Effector memory CD8-positive, alpha-beta T cell (primary cell): ENCODE measurements at regions not wholly inside any gene's neighbourhood (a gene's known extent, or its start where the extent isn't known, plus 50 kb on each side); places are given as distances from the start of the nearest gene placed in this dataset.

ENCODE experiments used
- ATAC-seq: fragments of 150-1000 bp; cut with Tn5 transposase; replicated peaks from 2 replicates; pipeline ENCODE4 v1.10.0; 2021; ENCODE audit warnings: mild to moderate bottlenecking, moderate library complexity
- DNase-seq, 3 experiments: peaks; one replicate each; pipeline ENCODE4 v3.0.0; 2021
- H3K27ac Mint-ChIP-seq, 2 donors: one replicate each; pipeline ENCODE4 v1.8.0; 2022; ENCODE audit warnings: mild to moderate bottlenecking in 2 of 2, mixed read lengths in 2 of 2, moderate library complexity in 2 of 2
- H3K27me3 Mint-ChIP-seq, 2 donors: one replicate each; pipeline ENCODE4 v1.8.0; 2022; ENCODE audit warnings: mixed read lengths in 2 of 2
- H3K36me3 Mint-ChIP-seq: one replicate; pipeline ENCODE4 v1.8.0; 2022; ENCODE audit warnings: mild to moderate bottlenecking, moderate library complexity, mixed read lengths; ENCODE audit not compliant: insufficient read depth
- H3K4me1 Mint-ChIP-seq, 2 donors: one replicate each; pipeline ENCODE4 v1.8.0; 2022; ENCODE audit warnings: low read depth in 2 of 2, mixed read lengths in 2 of 2
- H3K4me3 Mint-ChIP-seq, 2 donors: one replicate each; pipeline ENCODE4 v1.8.0; 2022; ENCODE audit warnings: mild to moderate bottlenecking in 2 of 2, mixed read lengths in 2 of 2, moderate library complexity in 2 of 2
- H3K9me3 Mint-ChIP-seq, 2 donors: one replicate each; pipeline ENCODE4 v1.8.0; 2022; ENCODE audit warnings: mixed read lengths in 2 of 2

- ATAC-seq = no peak
- H3K27ac Mint-ChIP-seq = no peak overlapping the region
- no peak overlapping the region for H3K4me3 Mint-ChIP-seq
- H3K4me1 Mint-ChIP-seq = no peaks in the 10 kb centered on the region
- DNase-seq = no peak
- no peaks in the 10 kb centered on the region for H3K9me3 Mint-ChIP-seq
- H3K36me3 Mint-ChIP-seq = no peaks in the 10 kb centered on the region
- H3K27me3 Mint-ChIP-seq = peaks cover 19 to 40% of the 10 kb centered on the region in 2 donors
These were observed 225.7 kb downstream of the ACKR3 start for GRCh38 chr2:236795169-236795860.

GRCh38 chr2:236795861-236796219, 226.2 kb downstream of the ACKR3 start:
- Mint-ChIP-seq H3K4me3 (no peak overlapping the region), H3K4me1 (no peaks in the 10 kb centered on the region), H3K27ac (no peak overlapping the region), H3K9me3 (no peaks in the 10 kb centered on the region), H3K27me3 (peaks cover 18 to 40% of the 10 kb centered on the region in 2 donors), H3K36me3 (no peaks in the 10 kb centered on the region)
- no peak for DNase-seq
- no peak for ATAC-seq

GRCh38 chr2:236796236-236796635, 226.6 kb downstream of the ACKR3 start:
- no peak overlapping the region for H3K4me3 Mint-ChIP-seq
- H3K9me3 Mint-ChIP-seq = no peaks in the 10 kb centered on the region
- no peak for ATAC-seq
- no peak overlapping the region for H3K27ac Mint-ChIP-seq
- no peaks in the 10 kb centered on the region for H3K4me1 Mint-ChIP-seq
- H3K36me3 Mint-ChIP-seq = no peaks in the 10 kb centered on the region
- peaks cover 18 to 40% of the 10 kb centered on the region in 2 donors for H3K27me3 Mint-ChIP-seq
- DNase-seq = no peak

- ATAC-seq = no peak
- H3K4me3 Mint-ChIP-seq = no peak overlapping the region
These were observed 227.8 kb downstream of the ACKR3 start for GRCh38 chr2:236797411-236797810.

GRCh38 chr2:236798491-236798890, 228.9 kb downstream of the ACKR3 start:
- DNase-seq (no peak), ATAC-seq (no peak)
- Mint-ChIP-seq H3K27me3 (peaks cover 32 to 47% of the 10 kb centered on the region in 2 donors), H3K36me3 (no peaks in the 10 kb centered on the region), H3K4me3 (no peak overlapping the region), H3K9me3 (no peaks in the 10 kb centered on the region), H3K4me1 (no peaks in the 10 kb centered on the region), H3K27ac (no peak overlapping the region)

More at GRCh38 chr2:236797411-236797810, 227.8 kb downstream of the ACKR3 start:
- Mint-ChIP-seq H3K36me3 (no peaks in the 10 kb centered on the region), H3K27me3 (peaks cover 22 to 41% of the 10 kb centered on the region in 2 donors), H3K4me1 (no peaks in the 10 kb centered on the region), H3K27ac (no peak overlapping the region), H3K9me3 (no peaks in the 10 kb centered on the region)
- DNase-seq = no peak

GRCh38 chr2:236799391-236800026, 229.9 kb downstream of the ACKR3 start:
- H3K4me1 Mint-ChIP-seq = no peaks in the 10 kb centered on the region
- H3K4me3 Mint-ChIP-seq = no peak overlapping the region
- H3K27me3 Mint-ChIP-seq = peaks cover 33 to 53% of the 10 kb centered on the region in 2 donors

GRCh38 chr2:236802862-236803261, 233.2 kb downstream of the ACKR3 start:
- H3K27me3 Mint-ChIP-seq = peaks cover 45 to 52% of the 10 kb centered on the region in 2 donors
- H3K4me3 Mint-ChIP-seq = no peak overlapping the region
- H3K9me3 Mint-ChIP-seq = no peaks in the 10 kb centered on the region
- no peaks in the 10 kb centered on the region for H3K36me3 Mint-ChIP-seq
- H3K27ac Mint-ChIP-seq = no peak overlapping the region
- no peak for ATAC-seq
- H3K4me1 Mint-ChIP-seq = no peaks in the 10 kb centered on the region
- DNase-seq = no peak

More at GRCh38 chr2:236799391-236800026, 229.9 kb downstream of the ACKR3 start:
- Mint-ChIP-seq H3K36me3 (no peaks in the 10 kb centered on the region), H3K9me3 (no peaks in the 10 kb centered on the region), H3K27ac (no peak overlapping the region)
- no peak for DNase-seq
- no peak for ATAC-seq

GRCh38 chr2:236803621-236804020, 234.0 kb downstream of the ACKR3 start:
- no peak overlapping the region for H3K27ac Mint-ChIP-seq
- DNase-seq (no peak), ATAC-seq (no peak)
- H3K9me3 Mint-ChIP-seq = peaks cover 0 to 4% of the 10 kb centered on the region in 2 donors
- no peaks in the 10 kb centered on the region for H3K4me1 Mint-ChIP-seq
- no peaks in the 10 kb centered on the region for H3K36me3 Mint-ChIP-seq
- H3K27me3 Mint-ChIP-seq = peaks cover 49 to 58% of the 10 kb centered on the region in 2 donors
- no peak overlapping the region for H3K4me3 Mint-ChIP-seq

- DNase-seq (no peak), ATAC-seq (no peak)
- peaks cover 0 to 6% of the 10 kb centered on the region in 2 donors for H3K9me3 Mint-ChIP-seq
- H3K27ac Mint-ChIP-seq = no peak overlapping the region
- no peak overlapping the region for H3K4me3 Mint-ChIP-seq
- H3K36me3 Mint-ChIP-seq = no peaks in the 10 kb centered on the region
- no peaks in the 10 kb centered on the region for H3K4me1 Mint-ChIP-seq
- H3K27me3 Mint-ChIP-seq = peaks cover 45 to 54% of the 10 kb centered on the region in 2 donors
These were observed 236.3 kb downstream of the ACKR3 start for GRCh38 chr2:236805800-236806531.

- Mint-ChIP-seq H3K4me1 (no peaks in the 10 kb centered on the region), H3K27ac (no peak overlapping the region), H3K27me3 (peaks cover 24 to 32% of the 10 kb centered on the region in 2 donors), H3K9me3 (peaks cover 0 to 6% of the 10 kb centered on the region in 2 donors), H3K4me3 (no peak overlapping the region), H3K36me3 (no peaks in the 10 kb centered on the region)
- DNase-seq (no peak), ATAC-seq (no peak)
These were observed 240.1 kb downstream of the ACKR3 start for GRCh38 chr2:236809716-236810115.

- H3K4me3 Mint-ChIP-seq = no peak overlapping the region
- peaks cover 18 to 33% of the 10 kb centered on the region in 2 donors for H3K27me3 Mint-ChIP-seq
- H3K4me1 Mint-ChIP-seq = no peaks in the 10 kb centered on the region
- no peaks in the 10 kb centered on the region for H3K36me3 Mint-ChIP-seq
- H3K9me3 Mint-ChIP-seq = peaks cover 0 to 6% of the 10 kb centered on the region in 2 donors
- no peak for DNase-seq
- H3K27ac Mint-ChIP-seq = no peak overlapping the region
- no peak for ATAC-seq
These were observed 241.5 kb downstream of the ACKR3 start for GRCh38 chr2:236811062-236811656.

GRCh38 chr2:236813766-236814165, 244.1 kb downstream of the ACKR3 start:
- no peak overlapping the region for H3K27ac Mint-ChIP-seq
- peaks cover 4% of the 10 kb centered on the region for H3K36me3 Mint-ChIP-seq
- ATAC-seq = no peak
- no peak for DNase-seq
- H3K27me3 Mint-ChIP-seq = peaks cover 20 to 46% of the 10 kb centered on the region in 2 donors
- H3K4me3 Mint-ChIP-seq = no peak overlapping the region
- no peaks in the 10 kb centered on the region for H3K4me1 Mint-ChIP-seq
- peaks cover 0 to 1% of the 10 kb centered on the region in 2 donors for H3K9me3 Mint-ChIP-seq

GRCh38 chr2:236814593-236814992, 245.0 kb downstream of the ACKR3 start:
- ATAC-seq (no peak), DNase-seq (no peak)
- H3K4me1 Mint-ChIP-seq = no peaks in the 10 kb centered on the region
- no peak overlapping the region for H3K4me3 Mint-ChIP-seq
- peaks cover 26 to 52% of the 10 kb centered on the region in 2 donors for H3K27me3 Mint-ChIP-seq
- H3K36me3 Mint-ChIP-seq = peaks cover 4% of the 10 kb centered on the region
- no peak overlapping the region for H3K27ac Mint-ChIP-seq
- peaks cover 0 to 1% of the 10 kb centered on the region in 2 donors for H3K9me3 Mint-ChIP-seq
